ENCODE measurements at regions not wholly inside any gene's neighbourhood (a gene's known extent, or its start where the extent isn't known, plus 50 kb on each side); places are given as distances from the start of the nearest gene placed in this dataset.

DNA sequence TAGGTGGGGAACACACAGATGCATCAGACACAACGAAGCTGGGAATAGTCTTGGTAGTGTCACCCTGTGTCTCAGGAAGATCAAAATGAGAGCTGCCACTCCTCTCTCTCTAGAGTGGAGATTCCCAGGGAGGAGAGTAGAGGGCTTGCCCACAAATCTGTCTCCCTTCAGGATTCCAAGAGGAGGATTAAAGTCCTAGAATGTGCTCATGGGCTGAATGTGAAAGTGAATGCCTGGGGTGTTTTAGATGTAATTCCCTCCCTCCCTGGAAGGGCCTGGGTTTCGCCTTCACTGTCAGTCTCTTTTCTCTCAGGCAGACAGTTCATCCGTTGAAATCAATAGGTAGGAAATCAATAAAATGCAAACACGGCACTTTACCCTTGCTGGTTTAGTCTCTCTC, 282.6 kb upstream of the PPARGC1A start:
- in situ Hi-C loops (cut with MboI; ENCODE audit: low sequenced_read_pairs), result no loop called here

DNA sequence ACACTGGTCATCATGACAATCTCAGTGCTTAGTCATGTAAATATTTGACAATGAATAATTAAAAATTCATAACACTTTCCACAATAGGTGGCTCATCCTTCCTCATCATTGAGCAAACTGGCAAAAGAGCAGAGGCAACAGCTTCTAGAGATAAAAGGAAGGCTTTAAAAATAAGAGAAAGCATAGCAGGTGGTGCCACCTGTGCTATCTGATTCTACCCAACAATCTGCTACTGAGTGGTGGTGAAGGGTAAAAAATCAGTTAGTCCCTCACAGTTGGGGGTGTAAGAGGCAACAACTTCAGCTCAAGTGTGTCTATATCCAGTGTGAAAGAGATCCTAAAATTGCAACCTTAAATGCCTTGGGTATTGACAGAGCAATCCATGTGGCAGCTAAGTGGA, 280.1 kb upstream of the PPARGC1A start:
- in situ Hi-C loops (cut with MboI; ENCODE audit: low sequenced_read_pairs), result no loop called here

DNA sequence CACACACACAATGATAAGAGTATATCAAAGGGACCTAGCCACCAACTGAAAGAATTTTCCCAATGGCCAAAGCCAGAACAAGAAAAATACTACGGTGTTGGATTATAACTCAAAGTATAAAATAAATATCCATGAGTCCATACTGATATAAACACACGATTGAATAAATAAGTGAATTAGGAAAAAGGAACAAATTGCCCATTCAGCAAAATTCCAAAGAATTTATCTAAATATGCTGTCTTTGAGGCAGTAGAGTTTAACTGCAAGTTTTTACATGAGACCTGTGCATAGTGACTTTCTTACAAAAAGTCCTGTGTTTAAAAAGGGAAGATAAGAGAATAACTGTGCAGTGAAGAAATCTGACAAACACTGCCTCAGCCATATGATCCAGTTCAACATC, 278.8 kb upstream of the PPARGC1A start:
- in situ Hi-C loops (cut with MboI; ENCODE audit: low sequenced_read_pairs), result no loop called here

DNA sequence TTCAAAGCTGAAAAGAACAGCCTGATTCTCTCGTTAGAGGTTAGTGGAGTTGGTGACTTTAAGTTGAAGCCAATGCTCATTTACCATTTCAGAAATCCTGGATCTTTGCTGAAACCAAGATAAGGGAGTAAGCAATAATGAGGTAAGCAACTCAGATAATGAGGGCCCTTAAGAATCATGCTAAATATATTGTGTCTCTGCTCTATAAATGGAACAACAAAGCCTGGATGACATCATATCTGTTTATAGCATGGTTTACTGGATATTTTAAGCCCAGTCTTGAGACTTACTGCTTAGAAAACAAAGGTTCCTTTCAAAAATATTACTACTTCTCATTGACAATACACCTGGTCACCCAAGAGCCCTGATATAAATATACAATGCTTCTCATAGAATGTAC, 276.7 kb upstream of the PPARGC1A start:
- in situ Hi-C loops (cut with MboI; ENCODE audit: low sequenced_read_pairs), result no loop called here

DNA sequence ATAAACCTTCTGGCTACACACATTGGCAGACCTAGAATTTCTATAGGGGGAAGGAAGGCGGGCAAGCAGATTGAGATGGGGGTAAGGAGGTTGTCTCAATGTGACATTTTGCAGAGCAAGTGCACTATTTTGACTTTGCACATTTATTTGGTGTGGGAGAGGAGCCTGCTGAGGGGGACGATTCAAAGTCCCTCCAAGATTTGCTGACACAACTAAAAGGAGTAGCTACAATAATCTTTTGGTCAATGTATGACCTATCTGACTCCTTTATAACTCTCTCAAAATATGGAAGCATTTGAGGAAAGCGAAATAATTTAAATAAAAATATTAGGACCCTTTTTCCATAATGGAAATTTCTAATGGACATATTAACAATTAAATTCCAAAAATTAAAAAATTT, 274.9 kb upstream of the PPARGC1A start:
- in situ Hi-C loops (cut with MboI; ENCODE audit: low sequenced_read_pairs), result no loop called here

DNA sequence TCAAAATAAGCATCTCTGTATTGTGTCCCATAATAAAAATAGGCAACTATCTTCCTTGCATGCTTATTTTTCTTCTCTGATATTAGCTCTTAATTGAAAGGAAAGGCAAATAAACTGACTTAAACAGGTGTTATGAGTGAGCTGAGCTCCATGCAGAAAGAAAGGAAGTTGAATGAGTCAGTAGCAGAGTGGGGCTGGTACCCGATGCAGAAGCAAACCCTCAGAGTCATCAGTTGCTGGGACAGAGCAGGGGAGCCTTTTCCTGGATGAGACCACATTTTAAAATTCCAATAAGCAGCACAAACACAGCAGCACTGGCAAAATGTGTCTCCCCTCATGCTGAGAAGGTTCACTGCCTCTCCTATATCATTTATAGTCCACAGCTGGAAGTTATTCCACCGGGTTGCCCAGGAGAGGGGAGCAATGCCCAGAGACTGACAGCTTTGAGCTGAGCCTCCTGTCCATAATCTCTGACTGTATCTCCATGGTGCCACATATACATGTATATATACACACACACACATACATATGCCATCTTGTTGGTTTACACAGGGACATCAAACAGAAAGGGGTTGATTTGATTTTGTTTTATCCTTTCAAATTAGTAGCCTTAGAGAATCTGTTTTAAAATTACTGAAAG, 274.3 kb upstream of the PPARGC1A start:
- in situ Hi-C loops (cut with MboI; ENCODE audit: low sequenced_read_pairs), result no loop called here

DNA sequence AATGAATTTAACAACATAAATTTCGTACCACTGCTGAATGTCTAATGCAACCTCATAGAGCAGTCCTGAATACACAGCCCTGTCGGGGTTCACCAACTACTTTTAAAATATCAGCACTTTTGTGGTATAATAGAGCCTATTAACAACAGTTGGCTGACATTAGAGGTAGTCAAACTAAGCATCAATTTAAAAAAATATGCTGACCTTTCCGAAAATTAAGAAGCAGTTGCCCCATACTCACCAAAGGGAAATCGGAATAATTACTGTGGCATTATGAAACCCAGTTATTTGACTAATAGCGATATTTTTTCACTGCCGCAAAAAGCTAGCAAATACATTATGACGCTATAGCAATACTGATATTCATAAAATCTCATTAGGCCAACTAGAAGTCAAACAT, 273.5 kb upstream of the PPARGC1A start:
- in situ Hi-C loops (cut with MboI; ENCODE audit: low sequenced_read_pairs), result no loop called here

DNA sequence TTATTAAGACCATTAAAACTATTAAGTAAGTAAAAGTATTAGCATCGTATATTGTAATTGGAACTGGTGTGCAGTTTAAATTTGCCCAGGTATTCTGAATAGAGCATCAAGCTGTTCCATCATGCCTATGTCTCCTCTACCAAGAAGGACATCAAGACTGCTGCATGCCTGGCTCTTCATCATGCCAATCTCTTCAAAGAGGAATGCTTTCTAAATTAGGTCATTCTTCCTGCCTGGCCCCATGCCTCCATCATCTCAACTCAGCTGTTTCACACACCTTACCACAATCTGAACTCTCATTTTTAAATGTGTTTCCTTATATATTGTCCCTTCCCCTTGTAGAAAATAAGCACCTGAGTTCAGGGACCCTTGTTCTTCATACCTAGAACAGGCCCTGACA, 270.5 kb upstream of the PPARGC1A start:
- in situ Hi-C loops (cut with MboI; ENCODE audit: low sequenced_read_pairs), result no loop called here

DNA sequence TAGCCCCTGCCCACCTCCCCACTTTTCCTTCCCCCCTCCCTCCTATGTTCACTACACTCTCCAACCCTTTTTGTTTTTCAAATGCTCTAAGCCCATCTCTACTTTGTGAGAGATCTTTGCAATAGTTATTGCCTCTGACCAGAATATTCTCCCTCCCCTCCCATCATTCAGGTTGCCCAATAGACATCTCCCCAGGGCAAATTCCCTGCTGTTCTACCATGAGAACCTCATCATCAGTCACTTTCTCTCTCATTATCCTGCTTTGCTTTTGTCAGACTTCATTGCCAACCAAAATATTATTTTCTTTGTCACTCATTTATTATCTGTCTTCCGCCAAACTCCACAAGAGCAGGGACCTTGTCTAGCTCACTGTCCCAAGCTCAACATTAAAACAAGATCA, 268.2 kb upstream of the PPARGC1A start:
- in situ Hi-C loops (cut with MboI; ENCODE audit: low sequenced_read_pairs), result no loop called here

DNA sequence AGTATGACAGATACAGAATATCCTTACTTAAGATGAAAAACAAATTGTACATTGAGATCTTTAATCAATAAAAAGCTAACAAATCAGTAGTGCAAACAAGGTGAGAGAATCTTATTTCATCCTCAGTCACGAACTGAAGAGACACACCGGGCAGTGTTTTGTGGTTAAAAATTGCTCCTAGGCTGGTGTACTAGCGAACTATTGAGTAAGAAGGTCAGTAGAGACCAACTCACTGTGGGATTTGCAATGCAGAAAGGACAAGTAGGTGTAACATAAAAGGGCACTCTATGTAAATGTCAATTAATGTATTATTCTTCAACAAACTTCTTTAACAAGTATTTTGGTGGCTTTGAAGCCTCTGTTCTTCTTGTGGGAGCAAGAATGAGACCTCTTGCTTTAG, 260.2 kb upstream of the PPARGC1A start:
- in situ Hi-C loops (cut with MboI; ENCODE audit: low sequenced_read_pairs), result no loop called here

DNA sequence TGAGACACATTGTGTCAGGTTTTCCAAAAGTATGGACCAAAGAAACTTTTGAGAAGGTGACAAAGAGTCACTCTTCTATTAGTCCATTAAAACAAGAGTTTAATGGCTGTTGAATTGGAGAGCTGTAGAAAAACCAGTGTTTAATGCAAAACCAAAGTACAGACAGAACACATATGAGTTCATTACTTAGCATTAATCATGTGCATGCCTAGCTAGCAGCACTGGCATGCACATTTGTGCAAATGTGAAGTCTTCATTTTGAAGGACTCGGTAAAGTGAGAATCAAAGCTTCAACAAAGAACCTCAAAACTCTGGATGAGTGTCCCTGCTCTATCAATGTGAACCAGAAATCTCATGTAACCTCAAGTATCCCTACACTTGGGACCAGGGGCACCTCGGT, 256.3 kb upstream of the PPARGC1A start:
- in situ Hi-C loops (cut with MboI; ENCODE audit: low sequenced_read_pairs), result no loop called here

DNA sequence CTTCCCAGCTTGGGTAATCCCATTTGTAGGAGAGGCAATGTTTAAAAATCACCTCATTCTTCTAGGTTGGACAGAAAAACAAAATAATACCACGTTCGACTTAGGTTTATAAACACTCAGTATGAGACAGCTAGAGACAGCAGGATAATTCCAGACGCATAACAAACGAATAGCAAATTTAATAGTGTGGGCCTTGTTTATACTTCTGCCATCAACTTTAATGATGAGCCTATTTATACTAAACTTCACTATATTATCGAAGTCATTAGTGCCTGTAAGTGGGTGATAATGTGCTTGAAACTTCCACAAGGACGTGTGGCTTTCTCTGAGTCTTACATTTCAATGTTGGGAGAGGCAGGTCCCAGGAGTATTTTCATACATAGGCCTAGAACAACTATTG, 255.7 kb upstream of the PPARGC1A start:
- in situ Hi-C loops (cut with MboI; ENCODE audit: low sequenced_read_pairs), result no loop called here

DNA sequence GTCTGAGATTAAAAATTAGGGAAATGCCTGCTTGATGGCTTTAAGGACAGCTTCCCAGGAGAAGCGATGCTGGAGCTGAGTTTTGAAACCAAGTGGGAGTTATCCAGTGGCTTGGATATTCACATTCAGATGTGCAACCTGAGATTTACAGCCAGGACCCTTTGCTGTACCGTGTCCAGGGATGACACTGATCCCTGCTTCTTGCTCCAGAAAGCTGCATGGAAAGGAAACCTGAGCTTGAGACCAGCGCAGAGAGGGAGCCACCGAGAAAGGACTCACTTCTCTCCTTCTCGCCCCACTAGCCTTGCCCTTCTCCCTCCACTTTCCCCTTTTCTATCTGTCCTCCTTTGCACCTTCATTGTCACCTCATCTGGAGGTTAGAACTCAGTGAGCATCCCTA, 254.5 kb upstream of the PPARGC1A start:
- in situ Hi-C loops (cut with MboI; ENCODE audit: low sequenced_read_pairs), result no loop called here

DNA sequence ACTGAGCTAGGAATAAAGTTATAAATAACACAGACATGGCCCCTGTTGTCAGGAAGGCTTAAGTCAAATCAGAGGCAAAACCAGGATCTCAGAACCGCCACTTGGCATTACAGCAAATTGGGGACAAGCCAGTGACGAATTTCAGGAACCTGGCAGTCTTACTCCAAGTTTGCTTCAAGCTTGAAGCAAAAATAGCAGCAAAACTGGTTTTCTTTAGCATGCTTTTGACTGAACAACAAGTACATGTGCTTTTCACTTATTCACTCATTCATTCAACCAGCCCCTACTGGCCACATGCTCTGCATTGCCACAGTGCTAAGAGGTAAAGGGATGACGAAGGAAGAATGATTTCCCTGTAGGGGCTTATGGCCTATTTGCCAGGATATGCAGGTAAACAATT, 253.9 kb upstream of the PPARGC1A start:
- in situ Hi-C loops (cut with MboI; ENCODE audit: low sequenced_read_pairs), result no loop called here

DNA sequence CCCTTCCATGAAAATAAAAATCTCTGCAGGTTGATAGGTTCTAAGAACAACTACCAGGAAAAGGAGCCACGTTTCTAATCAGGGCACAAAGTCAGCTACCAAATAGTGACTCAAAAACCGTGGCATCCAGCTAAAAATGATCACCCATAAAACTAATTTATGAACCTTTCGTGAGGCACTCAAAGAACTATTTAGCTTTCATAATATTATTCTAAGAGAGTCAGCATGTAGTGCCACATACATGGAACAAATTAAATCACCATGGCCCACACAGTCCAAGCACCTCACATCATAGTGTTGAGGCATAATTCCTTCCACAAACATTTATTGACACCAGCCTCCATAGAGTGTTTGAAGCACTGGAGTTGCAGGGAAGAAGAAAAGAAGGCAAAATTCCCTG, 252.0 kb upstream of the PPARGC1A start:
- in situ Hi-C loops (cut with MboI; ENCODE audit: low sequenced_read_pairs), result no loop called here

DNA sequence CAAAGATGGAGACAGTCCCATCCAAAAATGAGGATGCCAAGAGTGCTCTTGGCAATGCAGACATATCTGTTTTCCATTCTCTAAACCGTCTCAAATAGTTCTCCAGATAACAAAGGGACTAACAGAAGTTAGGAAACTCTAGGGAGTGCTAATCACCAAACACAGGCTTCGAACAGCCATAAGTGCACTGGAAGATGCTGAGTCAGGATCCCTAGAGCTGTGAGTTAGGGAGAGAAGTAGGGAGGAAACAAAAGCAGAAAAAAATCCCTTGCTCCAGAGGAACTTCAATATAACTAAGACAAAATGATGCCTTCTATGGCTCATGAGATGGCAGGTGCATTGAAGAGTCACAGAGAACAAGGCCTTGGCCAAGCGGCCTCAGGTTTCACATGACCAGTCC, 251.0 kb upstream of the PPARGC1A start:
- in situ Hi-C loops (cut with MboI; ENCODE audit: low sequenced_read_pairs), result no loop called here

DNA sequence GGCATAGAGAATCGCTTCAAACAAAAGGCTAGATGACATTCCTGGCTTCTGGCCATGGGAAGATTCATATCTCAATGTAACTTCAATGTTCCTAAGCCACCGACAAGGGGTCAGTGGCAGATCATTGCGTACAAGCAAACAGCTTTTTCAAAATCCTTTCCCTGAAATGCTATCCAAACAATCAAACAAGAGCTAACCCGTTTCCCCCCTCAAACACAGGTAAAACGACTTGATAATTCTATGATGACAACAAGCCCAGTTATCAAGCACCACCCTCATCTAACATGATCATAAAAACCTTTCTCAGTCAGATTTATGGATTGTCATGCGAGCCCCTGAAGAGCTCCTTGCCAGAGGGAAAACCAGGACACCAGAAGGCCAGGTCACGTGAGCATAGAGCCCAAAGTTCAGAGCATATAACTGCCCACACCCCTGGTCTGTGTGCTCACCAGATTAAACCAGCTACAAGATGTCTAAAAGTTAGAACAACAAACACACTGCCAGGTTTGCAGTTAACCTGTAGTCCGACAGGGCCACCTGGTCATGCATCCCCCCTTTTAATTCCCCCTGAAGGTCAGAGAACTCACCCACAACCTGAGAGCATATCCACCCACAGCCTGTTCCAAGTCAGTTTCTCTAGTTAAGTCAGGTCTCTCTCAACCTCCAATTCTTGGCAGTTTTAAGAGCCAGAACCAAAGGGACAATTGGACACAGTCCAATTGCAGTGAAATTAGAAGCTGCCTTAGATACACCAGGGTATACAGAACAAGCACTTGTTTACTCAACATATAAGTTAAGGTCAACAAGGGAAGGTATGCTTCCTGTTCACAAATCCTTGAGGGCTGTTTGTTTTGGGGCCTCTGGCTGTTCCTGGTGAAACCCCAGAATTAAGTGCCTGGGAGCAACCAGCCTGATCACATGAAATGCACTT, 248.1 kb upstream of the PPARGC1A start:
- in situ Hi-C loops (cut with MboI; ENCODE audit: low sequenced_read_pairs), result no loop called here

DNA sequence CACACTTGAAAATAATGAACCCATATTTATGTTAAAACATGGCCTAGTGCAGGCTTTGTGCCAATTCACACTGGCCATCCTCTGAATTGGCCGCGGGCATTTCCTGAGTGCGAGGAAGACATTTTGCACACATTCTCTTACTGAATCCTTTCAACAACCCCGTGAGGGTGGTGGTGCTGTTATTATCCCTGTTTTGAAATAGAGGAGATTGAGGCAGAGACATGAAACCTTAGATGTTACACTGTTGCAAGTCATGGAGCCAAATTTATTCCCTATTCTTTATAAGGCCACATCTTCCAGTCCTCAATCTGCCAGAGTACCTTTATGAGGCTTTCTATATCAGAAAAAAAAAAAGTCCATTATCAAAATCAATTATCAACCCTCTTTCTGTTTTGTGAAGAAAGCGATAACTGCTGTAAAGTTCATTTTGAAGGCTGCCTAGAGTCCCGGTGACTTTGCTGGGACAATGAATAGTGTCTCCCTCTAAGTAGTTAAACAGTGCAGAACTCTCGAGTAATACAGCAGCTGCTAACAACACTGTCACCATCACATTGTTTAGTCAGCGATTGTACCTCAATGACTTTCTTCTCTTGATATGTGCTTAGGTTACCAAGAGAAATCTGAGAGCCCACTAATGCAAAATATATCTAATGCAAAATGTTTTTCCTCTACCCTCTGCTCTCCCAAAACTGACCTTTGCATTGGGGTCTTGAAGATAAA, 242.3 kb upstream of the PPARGC1A start:
- in situ Hi-C loops (cut with MboI; ENCODE audit: low sequenced_read_pairs), result no loop called here

DNA sequence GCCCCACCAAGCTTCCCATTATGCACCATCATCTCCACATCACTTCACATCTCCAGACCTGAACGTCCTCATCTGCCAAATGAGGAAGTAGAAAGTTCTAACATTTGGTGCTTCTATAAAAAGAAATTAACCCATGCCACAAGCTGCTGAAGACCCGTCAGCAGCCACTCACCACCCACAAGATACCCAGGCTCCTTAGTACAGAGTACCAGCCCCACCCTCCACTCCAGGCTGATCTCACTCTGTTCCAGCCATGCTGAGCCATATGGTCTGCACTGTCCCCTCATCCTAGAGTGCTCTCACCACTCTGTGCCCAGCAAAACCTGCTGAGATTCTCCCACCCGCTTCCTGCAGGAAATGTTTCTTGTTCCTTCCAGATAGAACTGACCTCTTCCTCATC, 240.8 kb upstream of the PPARGC1A start:
- in situ Hi-C loops (cut with MboI; ENCODE audit: low sequenced_read_pairs), result no loop called here

DNA sequence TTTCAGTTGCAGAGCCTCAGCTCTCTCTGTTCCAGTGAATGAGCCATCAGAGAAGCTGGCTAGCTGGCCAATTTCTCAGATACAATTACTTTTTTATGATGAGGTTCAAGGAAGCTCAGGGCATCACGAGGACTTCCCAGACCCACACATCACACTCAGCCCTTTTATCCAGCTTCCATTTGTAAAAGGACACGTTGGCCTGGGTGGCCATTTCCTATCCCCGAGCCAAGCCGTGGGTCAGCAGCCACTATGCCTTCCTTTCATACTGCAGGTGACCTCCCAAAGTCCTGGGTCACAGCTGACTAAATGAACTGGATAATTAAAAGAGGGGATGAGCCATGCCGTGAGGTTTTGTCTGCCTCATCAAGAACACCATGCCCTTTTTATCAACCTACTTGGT, 236.9 kb upstream of the PPARGC1A start:
- in situ Hi-C loops (cut with MboI; ENCODE audit: low sequenced_read_pairs), result no loop called here

DNA sequence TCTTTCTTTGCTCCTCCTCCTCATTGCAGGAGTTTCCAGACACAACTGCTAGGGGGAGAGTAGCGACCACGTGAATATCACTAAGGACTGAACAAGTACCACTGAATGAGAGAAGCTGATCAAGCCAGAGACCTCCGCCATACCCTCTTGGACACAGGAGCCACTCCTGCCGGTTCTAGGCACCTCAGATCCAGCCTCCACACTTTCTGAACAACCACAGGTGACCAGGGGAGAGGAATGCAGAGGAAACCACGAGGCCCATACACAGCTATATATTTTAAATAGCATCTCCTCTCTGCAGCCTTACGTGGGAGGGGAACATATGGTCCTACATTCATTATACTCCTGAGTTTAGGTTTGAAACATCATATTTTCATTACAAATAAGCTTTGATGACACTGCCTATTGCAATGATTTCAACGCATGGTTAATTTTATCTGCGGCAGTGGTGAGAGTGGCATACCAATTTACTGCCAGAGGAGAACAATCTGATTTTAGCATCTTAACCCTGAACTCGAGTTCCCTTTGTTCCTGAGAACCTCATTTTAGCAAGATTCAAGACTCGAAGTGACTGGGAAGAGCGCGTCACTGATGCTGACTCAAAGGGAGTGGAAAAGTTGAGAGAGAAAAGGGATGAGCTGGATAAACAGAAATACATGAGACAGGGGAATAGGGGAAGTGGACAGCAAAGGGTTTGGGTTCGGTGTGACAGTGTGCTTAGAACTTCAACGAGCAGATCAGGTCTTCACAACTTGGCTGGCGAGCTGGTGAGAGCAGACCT, 231.7 kb upstream of the PPARGC1A start:
- in situ Hi-C loops (cut with MboI; ENCODE audit: low sequenced_read_pairs), result no loop called here
